HCT116 (cell line): ENCODE measurements at regions not wholly inside any gene's neighbourhood (a gene's known extent, or its start where the extent isn't known, plus 50 kb on each side); places are given as distances from the start of the nearest gene placed in this dataset.

ENCODE experiments used
- ATAC-seq: fragments of 200-7000 bp; cut with Tn5 transposase; 2 replicates; pipeline ENCODE4 v1.9.1; 2020; ENCODE audit warnings: mild to moderate bottlenecking, moderate library complexity
- BruUV-seq: library from RNA; stranded (reverse); fragments of 400-500 nt; replicated peaks from 2 replicates; lab custom pipeline; 2021; lab: Mats Ljungman, UMichigan
- CTCF ChIA-PET: fragments of 300-600 bp; sonication (Branson Sonifier 250); formaldehyde crosslinking; loops from one replicate; lab custom pipeline; 2021; ENCODE audit warnings: antibody characterized with exemption; lab: Charles Lee
- POLR2A ChIA-PET: fragments of 300-600, 350-600 bp; sonication (Branson Sonifier 250); formaldehyde crosslinking; loops from one replicate; lab custom pipeline; 2021; ENCODE audit warnings: antibody characterized with exemption; lab: Charles Lee
- RAD21 ChIA-PET, 2 experiments: fragments of 300-600 bp; sonication (Branson Sonifier 250); formaldehyde crosslinking; loops; one replicate each; lab custom pipeline; 2023; ENCODE audit warnings: low total read pairs in 2 of 2; ENCODE audit not compliant: uncharacterized antibody in 2 of 2, unreplicated experiment in 2 of 2, low non-redundant PET in 1 of 2; lab: Charles Lee
- DNase-seq: peaks from one replicate; pipeline ENCODE4 v3.0.0-alpha.2; 2010; ENCODE audit warnings: low read depth, low spot score
- H2AFZ ChIP-seq: fragments of 200-600 bp; shearing (Covaris generic), sonication (generic); 2 replicates; pipeline ENCODE4 v1.6.1; 2017; ENCODE audit warnings: low read depth, mixed run types, mixed read lengths, antibody characterized with exemption, low read length; ENCODE audit not compliant: poor library complexity, severe bottlenecking
- H3K27ac ChIP-seq: 2 replicates; pipeline ENCODE4 v1.5.1; 2012; ENCODE audit warnings: low read depth, low read length
- H3K27me3 ChIP-seq: fragments of 200-600 bp; sonication (generic); 2 replicates; pipeline ENCODE4 v1.6.1; 2016; ENCODE audit warnings: mixed run types, low read length, mixed read lengths; ENCODE audit not compliant: insufficient read depth
- H3K36me3 ChIP-seq, 2 experiments: fragments of 200-500 bp in 1 of 2; fragments of 200-600 bp in 1 of 2; sonication (Bioruptor generic) in 1 of 2; sonication (generic) in 1 of 2; 2 replicates each; pipeline versions ENCODE4 v1.5.1 to v1.6.1; 2014 to 2016; ENCODE audit warnings: low read length in 2 of 2, inconsistent platforms in 1 of 2, mixed read lengths in 1 of 2, mixed run types in 1 of 2; ENCODE audit not compliant: insufficient read depth in 2 of 2, control insufficient read depth in 1 of 2
- H3K4me1 ChIP-seq, 2 experiments: fragments of 200-600 bp in 1 of 2; sonication (generic) in 1 of 2; 2 replicates each; pipeline versions ENCODE4 v1.5.1 to v1.6.1; 2012 to 2017; ENCODE audit warnings: low read length in 2 of 2, inconsistent platforms in 1 of 2, mild to moderate bottlenecking in 1 of 2, mixed read lengths in 1 of 2, mixed run types in 1 of 2, moderate library complexity in 1 of 2; ENCODE audit not compliant: insufficient read depth in 2 of 2, control insufficient read depth in 1 of 2
- H3K4me2 ChIP-seq: fragments of 200-600 bp; sonication (generic); 2 replicates; pipeline ENCODE4 v1.6.1; 2017; ENCODE audit warnings: mixed run types, low read length, mixed read lengths
- H3K4me3 ChIP-seq, 2 experiments: fragments of 200-600 bp in 1 of 2; sonication (generic) in 1 of 2; replicated peaks in 1 of 2; 2 replicates each; pipeline ENCODE4 v1.5.1; 2011 to 2016; ENCODE audit warnings: low read length in 2 of 2, control low read depth in 1 of 2, low read depth in 1 of 2, mild to moderate bottlenecking in 1 of 2, mixed read lengths in 1 of 2, mixed run types in 1 of 2
- H3K79me2 ChIP-seq: fragments of 200-600 bp; sonication (generic); 2 replicates; pipeline ENCODE4 v1.6.1; 2017; ENCODE audit warnings: mild to moderate bottlenecking, mixed run types, low read length, moderate library complexity, mixed read lengths; ENCODE audit not compliant: insufficient read depth
- H3K9ac ChIP-seq: fragments of 200-600 bp; sonication (generic); 2 replicates; pipeline ENCODE4 v1.6.1; 2016; ENCODE audit warnings: low read length, mixed read lengths
- H3K9me2 ChIP-seq: fragments of 200-600 bp; sonication (generic), shearing (Covaris generic); 2 replicates; pipeline ENCODE4 v1.6.1; 2017; ENCODE audit warnings: mixed run types, mild to moderate bottlenecking, moderate library complexity; ENCODE audit not compliant: insufficient read depth
- H3K9me3 ChIP-seq, 2 experiments: fragments of 200-500 bp in 1 of 2; fragments of 200-600 bp in 1 of 2; sonication (Bioruptor generic) in 1 of 2; sonication (generic) in 1 of 2; 2 replicates each; pipeline ENCODE4 v1.6.1; 2014 to 2017; ENCODE audit warnings: low read length in 2 of 2, mixed read lengths in 2 of 2, inconsistent platforms in 1 of 2, low read depth in 1 of 2, mild to moderate bottlenecking in 1 of 2, mixed run types in 1 of 2, moderate library complexity in 1 of 2; ENCODE audit not compliant: control insufficient read depth in 1 of 2, insufficient read depth in 1 of 2
- H4K20me1 ChIP-seq: fragments of 200-600 bp; sonication (generic), shearing (Covaris generic); 2 replicates; pipeline ENCODE4 v1.6.1; 2017; ENCODE audit warnings: mixed run types, mild to moderate bottlenecking, moderate library complexity; ENCODE audit not compliant: insufficient read depth
- CBX3 ChIP-seq: IDR thresholded peaks from 2 replicates; pipeline ENCODE4 v1.6.1; 2012; ENCODE audit warnings: low read depth
- CTCF ChIP-seq, 3 experiments: fragments of 200-600 bp in 1 of 3; sonication (generic) in 1 of 3; IDR thresholded peaks in 2 of 3; conservative IDR thresholded peaks in 1 of 3; 2 replicates each; pipeline ENCODE4 v1.5.1; 2012 to 2017; ENCODE audit warnings: low read depth in 2 of 3, low read length in 2 of 3, antibody characterized with exemption in 1 of 3, borderline replicate concordance in 1 of 3, control low read depth in 1 of 3, mild to moderate bottlenecking in 1 of 3, mixed read lengths in 1 of 3, mixed run types in 1 of 3, moderate library complexity in 1 of 3; ENCODE audit not compliant: insufficient read depth in 1 of 3
- REST ChIP-seq: IDR thresholded peaks from 2 replicates; pipeline ENCODE4 v1.6.1; 2012; ENCODE audit warnings: low read depth
- SP1 ChIP-seq: IDR thresholded peaks from 2 replicates; pipeline ENCODE4 v1.6.1; 2012; ENCODE audit warnings: low read depth
- SRF ChIP-seq: IDR thresholded peaks from 2 replicates; pipeline ENCODE4 v1.6.1; 2012; ENCODE audit warnings: low read depth
- intact Hi-C: fragments of 100-400 bp; cut with micrococcal nuclease; formaldehyde crosslinking; loops from 2 replicates; pipeline ENCODE4 v1.10.0; 2022

GRCh38 chr21:38696579-38696978, 109.2 kb upstream of the ETS2 start:
- H3K9me3 ChIP-seq: no peaks in the 10 kb centered on the region
- H3K27ac ChIP-seq: no peak overlapping the region
- no peaks in the 10 kb centered on the region for H3K4me1 ChIP-seq
- POLR2A ChIA-PET: no interaction called here
- intact Hi-C loops: no loop called here
- RAD21 ChIA-PET: no interaction called here
- H4K20me1 ChIP-seq: no peaks in the 10 kb centered on the region
- H3K4me3 ChIP-seq: no peak overlapping the region
- no peaks in the 10 kb centered on the region for H3K9me2 ChIP-seq
- BruUV-seq: no TSS peak
- no peak overlapping the region for H3K9ac ChIP-seq
- TF ChIP-seq SRF: no peak
- TF ChIP-seq CBX3: no peak
- TF ChIP-seq REST: no peak
- no peak for TF ChIP-seq SP1
- TF ChIP-seq CTCF (IDR thresholded peaks at IDR 0.05 in 2 of 3, conservative IDR thresholded peaks at IDR 0.05 in 1 of 3; ENCODE audit: borderline replicate concordance in 1 of 3, insufficient read depth in 1 of 3, low read depth in 2 of 3, low read length in 2 of 3): peak in 1 of 3 experiments; percentile 21; a peak in 1 of 6 replicates
- CTCF ChIA-PET: interaction anchor here (1.1 kb wide), 1 partner anchor 15 kb away, joined by 3 read pairs; no protein-coding TSS in a partner anchor
- H3K36me3 ChIP-seq: no peaks in the 10 kb centered on the region
- no peaks in the 10 kb centered on the region for H3K79me2 ChIP-seq
- H2AFZ ChIP-seq: no peak overlapping the region
- H3K4me2 ChIP-seq: no peak overlapping the region
- 0 out of 2 replicates have a peak, but pooled peaks have one; percentile 44 for ATAC-seq
- no peak for DNase-seq
- H3K27me3 ChIP-seq: no peaks in the 10 kb centered on the region
